ENCODE measurements at regions not wholly inside any gene's neighbourhood (a gene's known extent, or its start where the extent isn't known, plus 50 kb on each side); places are given as distances from the start of the nearest gene placed in this dataset.

DNA sequence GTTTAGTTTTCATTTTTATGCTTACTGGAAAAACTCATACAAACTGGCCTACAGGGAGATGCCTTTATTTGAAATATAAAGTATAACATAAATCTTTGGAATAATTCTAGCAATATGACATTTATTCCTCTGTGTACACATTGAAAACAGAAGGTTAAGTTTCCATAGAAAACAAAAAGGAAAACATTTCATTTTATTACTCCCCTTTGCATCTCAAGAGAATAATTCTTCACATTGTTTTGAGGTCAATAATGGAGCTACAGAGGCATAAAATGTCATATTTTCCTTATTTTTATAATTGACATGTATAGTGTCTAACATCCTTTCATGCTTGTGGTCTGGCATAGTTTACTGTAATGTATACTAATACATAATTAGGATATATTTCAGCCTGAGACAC lies 187.6 kb upstream of the AGTR1 start:
- TF ChIP-seq YY1 (IDR thresholded peaks at IDR 0.05; ENCODE audit: low read depth, low read length) (no peak), MYC (IDR thresholded peaks at IDR 0.05; ENCODE audit: insufficient read depth, insufficient read length, insufficient replicate concordance, low read length, severe bottlenecking) (no peak), POLR2AphosphoS5 (IDR thresholded peaks at IDR 0.05; ENCODE audit: low read length) (no peak), CEBPB (IDR thresholded peaks at IDR 0.05; ENCODE audit: borderline replicate concordance in 1 of 2, low read depth in 2 of 2, low read length in 2 of 2) (no peak)
- TF ChIP-seq, protein P1, sequence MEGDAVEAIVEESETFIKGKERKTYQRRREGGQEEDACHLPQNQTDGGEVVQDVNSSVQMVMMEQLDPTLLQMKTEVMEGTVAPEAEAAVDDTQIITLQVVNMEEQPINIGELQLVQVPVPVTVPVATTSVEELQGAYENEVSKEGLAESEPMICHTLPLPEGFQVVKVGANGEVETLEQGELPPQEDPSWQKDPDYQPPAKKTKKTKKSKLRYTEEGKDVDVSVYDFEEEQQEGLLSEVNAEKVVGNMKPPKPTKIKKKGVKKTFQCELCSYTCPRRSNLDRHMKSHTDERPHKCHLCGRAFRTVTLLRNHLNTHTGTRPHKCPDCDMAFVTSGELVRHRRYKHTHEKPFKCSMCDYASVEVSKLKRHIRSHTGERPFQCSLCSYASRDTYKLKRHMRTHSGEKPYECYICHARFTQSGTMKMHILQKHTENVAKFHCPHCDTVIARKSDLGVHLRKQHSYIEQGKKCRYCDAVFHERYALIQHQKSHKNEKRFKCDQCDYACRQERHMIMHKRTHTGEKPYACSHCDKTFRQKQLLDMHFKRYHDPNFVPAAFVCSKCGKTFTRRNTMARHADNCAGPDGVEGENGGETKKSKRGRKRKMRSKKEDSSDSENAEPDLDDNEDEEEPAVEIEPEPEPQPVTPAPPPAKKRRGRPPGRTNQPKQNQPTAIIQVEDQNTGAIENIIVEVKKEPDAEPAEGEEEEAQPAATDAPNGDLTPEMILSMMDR (IDR thresholded peaks at IDR 0.05 in 2 of 3, conservative IDR thresholded peaks at IDR 0.05 in 1 of 3; ENCODE audit: control insufficient read depth in 2 of 3, extremely low read depth in 1 of 3, insufficient read depth in 1 of 3, low read depth in 3 of 3, low read length in 3 of 3): no peak
- TF ChIP-seq, protein P2, sequence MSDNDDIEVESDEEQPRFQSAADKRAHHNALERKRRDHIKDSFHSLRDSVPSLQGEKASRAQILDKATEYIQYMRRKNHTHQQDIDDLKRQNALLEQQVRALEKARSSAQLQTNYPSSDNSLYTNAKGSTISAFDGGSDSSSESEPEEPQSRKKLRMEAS (IDR thresholded peaks at IDR 0.05; ENCODE audit: low read depth, low read length): no peak
- TF ChIP-seq, protein P3, sequence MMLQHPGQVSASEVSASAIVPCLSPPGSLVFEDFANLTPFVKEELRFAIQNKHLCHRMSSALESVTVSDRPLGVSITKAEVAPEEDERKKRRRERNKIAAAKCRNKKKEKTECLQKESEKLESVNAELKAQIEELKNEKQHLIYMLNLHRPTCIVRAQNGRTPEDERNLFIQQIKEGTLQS (IDR thresholded peaks at IDR 0.05; ENCODE audit: borderline replicate concordance, extremely low read depth, low read depth, low read length): no peak
